Esophagus squamous epithelium (tissue), 4 donors: ENCODE measurements at regions not wholly inside any gene's neighbourhood (a gene's known extent, or its start where the extent isn't known, plus 50 kb on each side); places are given as distances from the start of the nearest gene placed in this dataset.

Source experiments
- POLR2A ChIP-seq, 4 donors: fragments of 450-650 bp; IDR thresholded peaks; one replicate each; pipeline ENCODE4 v1.6.1; 2017; ENCODE audit warnings: antibody characterized with exemption in 4 of 4, mild to moderate bottlenecking in 4 of 4, moderate library complexity in 3 of 4
- TF ChIP-seq, protein P1 (sequence below), 6 experiments: fragments of 450-650 bp in 4 of 6; fragments of 200-600 bp in 2 of 6; sonication (generic) in 2 of 6; IDR thresholded peaks; one replicate each; pipeline ENCODE4 v1.5.1; 2016 to 2019; ENCODE audit warnings: antibody characterized with exemption in 6 of 6, mild to moderate bottlenecking in 4 of 6, moderate library complexity in 4 of 6

- TF ChIP-seq, protein P1, sequence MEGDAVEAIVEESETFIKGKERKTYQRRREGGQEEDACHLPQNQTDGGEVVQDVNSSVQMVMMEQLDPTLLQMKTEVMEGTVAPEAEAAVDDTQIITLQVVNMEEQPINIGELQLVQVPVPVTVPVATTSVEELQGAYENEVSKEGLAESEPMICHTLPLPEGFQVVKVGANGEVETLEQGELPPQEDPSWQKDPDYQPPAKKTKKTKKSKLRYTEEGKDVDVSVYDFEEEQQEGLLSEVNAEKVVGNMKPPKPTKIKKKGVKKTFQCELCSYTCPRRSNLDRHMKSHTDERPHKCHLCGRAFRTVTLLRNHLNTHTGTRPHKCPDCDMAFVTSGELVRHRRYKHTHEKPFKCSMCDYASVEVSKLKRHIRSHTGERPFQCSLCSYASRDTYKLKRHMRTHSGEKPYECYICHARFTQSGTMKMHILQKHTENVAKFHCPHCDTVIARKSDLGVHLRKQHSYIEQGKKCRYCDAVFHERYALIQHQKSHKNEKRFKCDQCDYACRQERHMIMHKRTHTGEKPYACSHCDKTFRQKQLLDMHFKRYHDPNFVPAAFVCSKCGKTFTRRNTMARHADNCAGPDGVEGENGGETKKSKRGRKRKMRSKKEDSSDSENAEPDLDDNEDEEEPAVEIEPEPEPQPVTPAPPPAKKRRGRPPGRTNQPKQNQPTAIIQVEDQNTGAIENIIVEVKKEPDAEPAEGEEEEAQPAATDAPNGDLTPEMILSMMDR (IDR thresholded peaks at IDR 0.05) = no peak
- no peak for TF ChIP-seq POLR2A (IDR thresholded peaks at IDR 0.05)
These were observed 123.9 kb upstream of the ARHGAP5 start for GRCh38 chr14:31953210-31953609.
